Heart left ventricle (tissue), 13 donors: ENCODE measurements at regions not wholly inside any gene's neighbourhood (a gene's known extent, or its start where the extent isn't known, plus 50 kb on each side); places are given as distances from the start of the nearest gene placed in this dataset.

Source experiments
- CTCF ChIP-seq, 12 donors: fragments of 200-600 bp; sonication (generic) in 4 of 12; IDR thresholded peaks; one replicate each; pipeline versions ENCODE4 v1.5.0 to v1.8.0; 2018 to 2022; ENCODE audit warnings: antibody characterized with exemption in 12 of 12, mild to moderate bottlenecking in 5 of 12
- POLR2A ChIP-seq, 2 donors: fragments of 450-650 bp; IDR thresholded peaks; one replicate each; pipeline ENCODE4 v1.6.1; 2017; ENCODE audit warnings: antibody characterized with exemption in 2 of 2, mild to moderate bottlenecking in 2 of 2, moderate library complexity in 2 of 2
- donor health status: ischemic (EF 13 %, LVEDD 7.1; RV severe dilation, severe dysfunction).
- donor health status: DM: no; HTN: yes; CAD: no.
- donor health status: DM: no; HTN: no; CAD: no.
- donor health status: ischemic (EF 25% LVEDD 6.9; RV normal size, moderate dysfunction).
- donor health status: ischemic (EF 25% LVEDD 5.7; RV mildly dilated, moderate dysfunction).
- donor health status: ischemic (EF 35%, LVEDD 5.7; RV mildly dilated, moderate dysfunction).
- donor health status: nonischemic (EF 11% LVEDD 7.7; RV severe dilation, severe dysfunction).
- donor health status: DM: yes; HTN: yes; CAD: no.
- donor health status: PGD.
- donor health status: ischemic (EF 29% LVEDD 5.4; RV normal size, mild dysfunction).
- donor health status: nonischemic (EF 23%, LVEDD 6.1; RV moderate dilation, normal function).

GRCh38 chr15:45919806-45920205 lies 285.0 kb downstream of the SQOR start:
- TF ChIP-seq CTCF (IDR thresholded peaks at IDR 0.05), result no peak
- TF ChIP-seq POLR2A (IDR thresholded peaks at IDR 0.05), result no peak
